Caco-2 (cell line): ENCODE measurements at regions not wholly inside any gene's neighbourhood (a gene's known extent, or its start where the extent isn't known, plus 50 kb on each side); places are given as distances from the start of the nearest gene placed in this dataset.

Source experiments
- BruUV-seq: library from RNA; stranded (reverse); fragments of 400-500 nt; replicated peaks from 2 replicates; lab custom pipeline; 2021; lab: Mats Ljungman, UMichigan
- CTCF ChIA-PET: fragments of 300-600 bp; sonication (Branson Sonifier 250); formaldehyde crosslinking; loops from one replicate; lab custom pipeline; 2022; ENCODE audit warnings: antibody characterized with exemption; lab: Charles Lee
- POLR2A ChIA-PET: fragments of 300-600 bp; sonication (Branson Sonifier 250); formaldehyde crosslinking; loops from one replicate; lab custom pipeline; 2022; ENCODE audit warnings: antibody characterized with exemption; lab: Charles Lee
- DNase-seq, 2 experiments: peaks; one replicate each; pipeline versions ENCODE4 v3.0.0 to v3.0.0-alpha.2; 2020 to 2022
- H3K27me3 ChIP-seq: replicated peaks from 2 replicates; pipeline ENCODE4 v1.6.0; 2011; ENCODE audit warnings: low read length; ENCODE audit not compliant: control insufficient read depth, insufficient read depth
- H3K36me3 ChIP-seq: 2 replicates; pipeline ENCODE4 v1.5.1; 2011; ENCODE audit warnings: low read length; ENCODE audit not compliant: control insufficient read depth, insufficient read depth
- H3K4me1 ChIP-seq: fragments of 250-450 bp; sonication (Bioruptor Pico); 2 replicates; pipeline ENCODE4 v1.5.1; 2020; ENCODE audit warnings: mild to moderate bottlenecking
- H3K4me3 ChIP-seq: 2 replicates; pipeline ENCODE4 v1.5.1; 2011; ENCODE audit warnings: low read depth, mild to moderate bottlenecking, control low read depth, low read length
- H3K9me3 ChIP-seq: fragments of 250-450 bp; sonication (Bioruptor Pico); 2 replicates; pipeline ENCODE4 v1.5.1; 2020; ENCODE audit warnings: mild to moderate bottlenecking, moderate library complexity
- H3K27ac Mint-ChIP-seq: one replicate; pipeline ENCODE4 v1.8.0; 2022; ENCODE audit warnings: mixed read lengths; ENCODE audit not compliant: unreplicated experiment
- H3K27me3 Mint-ChIP-seq: one replicate; pipeline ENCODE4 v1.8.0; 2022; ENCODE audit warnings: mixed read lengths; ENCODE audit not compliant: insufficient read depth, unreplicated experiment
- H3K36me3 Mint-ChIP-seq: one replicate; pipeline ENCODE4 v1.8.0; 2022; ENCODE audit warnings: mild to moderate bottlenecking, mixed read lengths; ENCODE audit not compliant: insufficient read depth, unreplicated experiment
- H3K4me1 Mint-ChIP-seq: one replicate; pipeline ENCODE4 v1.8.0; 2022; ENCODE audit warnings: low read depth, mixed read lengths; ENCODE audit not compliant: unreplicated experiment
- H3K4me3 Mint-ChIP-seq: one replicate; pipeline ENCODE4 v1.8.0; 2022; ENCODE audit warnings: mild to moderate bottlenecking, moderate library complexity, mixed read lengths; ENCODE audit not compliant: unreplicated experiment
- H3K9me3 Mint-ChIP-seq: one replicate; pipeline ENCODE4 v1.8.0; 2022; ENCODE audit warnings: mixed read lengths; ENCODE audit not compliant: unreplicated experiment
- CTCF ChIP-seq, 2 experiments: fragments of 200-600 bp in 1 of 2; IDR thresholded peaks; 1 replicate in 1 of 2; 2 replicates in 1 of 2; pipeline versions ENCODE4 v1.5.1 to v1.8.0; 2011 to 2022; ENCODE audit warnings: antibody characterized with exemption in 1 of 2, control low read depth in 1 of 2, inconsistent platforms in 1 of 2, low read depth in 1 of 2, low read length in 1 of 2, mild to moderate bottlenecking in 1 of 2, moderate library complexity in 1 of 2; ENCODE audit not compliant: insufficient read depth in 1 of 2, severe bottlenecking in 1 of 2, unreplicated experiment in 1 of 2
- intact Hi-C: fragments of 100-400 bp; cut with micrococcal nuclease; formaldehyde crosslinking; loops from one replicate; pipeline ENCODE4 v1.10.0; 2022; ENCODE audit not compliant: unreplicated experiment

GRCh38 chr2:59151805-59152204 lies 910.7 kb upstream of the FANCL start:
- TF ChIP-seq CTCF (IDR thresholded peaks at IDR 0.05; ENCODE audit: insufficient read depth in 1 of 2, low read depth in 1 of 2, low read length in 1 of 2, severe bottlenecking in 1 of 2, unreplicated experiment in 1 of 2), result no peak
- Histone ChIP-seq H3K4me3 (no peak overlapping the region), H3K9me3 (no peaks in the 10 kb centered on the region), H3K27me3 (no peaks in the 10 kb centered on the region), H3K4me1 (no peaks in the 10 kb centered on the region), H3K36me3 (no peaks in the 10 kb centered on the region)
- H3K4me1 Mint-ChIP-seq, result no peaks in the 10 kb centered on the region
- H3K27ac Mint-ChIP-seq, result no peak overlapping the region
- no peak overlapping the region for H3K4me3 Mint-ChIP-seq
- H3K36me3 Mint-ChIP-seq, result no peaks in the 10 kb centered on the region
- intact Hi-C loops, result no loop called here
- POLR2A ChIA-PET, result no interaction called here
- no TSS peak for BruUV-seq
- H3K27me3 Mint-ChIP-seq, result peaks cover 5% of the 10 kb centered on the region
- CTCF ChIA-PET, result no interaction called here
- H3K9me3 Mint-ChIP-seq, result no peaks in the 10 kb centered on the region
- DNase-seq, result no peak

DNA sequence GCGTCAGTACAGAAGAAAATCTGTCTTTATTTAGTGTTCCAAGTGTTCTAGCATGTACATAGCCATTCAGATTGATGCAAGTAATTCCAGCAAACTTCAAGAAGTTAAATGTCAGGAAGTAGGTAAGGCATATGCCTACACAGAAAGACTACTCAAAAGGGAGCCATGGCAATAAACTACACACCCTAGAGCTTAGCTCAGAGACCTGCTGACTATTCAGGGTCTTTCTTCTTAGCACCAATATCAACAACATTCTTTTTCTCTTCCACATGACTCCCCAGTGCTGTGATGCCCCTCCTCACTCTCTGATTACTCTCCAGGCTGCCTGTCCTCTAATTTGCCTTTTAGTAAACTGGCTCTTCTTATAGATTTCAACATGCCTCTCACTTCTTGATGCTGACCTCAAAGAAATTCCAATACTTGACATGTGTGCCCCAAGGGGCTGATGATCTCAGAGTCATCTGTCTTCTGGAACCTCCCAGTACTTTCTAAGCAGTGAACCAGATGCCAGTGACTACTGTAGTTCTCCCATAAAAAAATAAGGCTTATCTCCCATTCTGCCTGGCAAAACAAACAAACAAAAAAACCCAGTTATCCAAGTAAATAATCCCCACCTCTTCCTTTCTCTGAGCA lies 909.2 kb upstream of the FANCL start:
- Histone ChIP-seq H3K4me1 (no peaks in the 10 kb centered on the region), H3K4me3 (no peak overlapping the region), H3K9me3 (no peaks in the 10 kb centered on the region), H3K36me3 (no peaks in the 10 kb centered on the region), H3K27me3 (no peaks in the 10 kb centered on the region)
- TF ChIP-seq CTCF (IDR thresholded peaks at IDR 0.05; ENCODE audit: insufficient read depth in 1 of 2, low read depth in 1 of 2, low read length in 1 of 2, severe bottlenecking in 1 of 2, unreplicated experiment in 1 of 2), result no peak
- CTCF ChIA-PET, result no interaction called here
- H3K36me3 Mint-ChIP-seq, result no peaks in the 10 kb centered on the region
- H3K4me1 Mint-ChIP-seq, result no peaks in the 10 kb centered on the region
- intact Hi-C loops, result no loop called here
- H3K9me3 Mint-ChIP-seq, result no peaks in the 10 kb centered on the region
- H3K4me3 Mint-ChIP-seq, result no peak overlapping the region
- no peak for DNase-seq
- BruUV-seq, result no TSS peak
- no peak overlapping the region for H3K27ac Mint-ChIP-seq
- POLR2A ChIA-PET, result no interaction called here
- peaks cover 5% of the 10 kb centered on the region for H3K27me3 Mint-ChIP-seq

GRCh38 chr2:59149271-59149670 lies 908.1 kb upstream of the FANCL start:
- TF ChIP-seq CTCF (IDR thresholded peaks at IDR 0.05; ENCODE audit: insufficient read depth in 1 of 2, low read depth in 1 of 2, low read length in 1 of 2, severe bottlenecking in 1 of 2, unreplicated experiment in 1 of 2), result no peak
- ChIA-PET POLR2A (no interaction called here), CTCF (no interaction called here)

More at GRCh38 chr2:59149271-59149670, 908.1 kb upstream of the FANCL start:
- no peaks in the 10 kb centered on the region for H3K36me3 Mint-ChIP-seq
- H3K4me1 Mint-ChIP-seq, result no peaks in the 10 kb centered on the region
- no peaks in the 10 kb centered on the region for H3K4me1 ChIP-seq
- DNase-seq, result no peak
- no peak overlapping the region for H3K4me3 ChIP-seq
- H3K27ac Mint-ChIP-seq, result no peak overlapping the region
- BruUV-seq, result no TSS peak
- no peaks in the 10 kb centered on the region for H3K36me3 ChIP-seq
- no peaks in the 10 kb centered on the region for H3K9me3 Mint-ChIP-seq
- peaks cover 5% of the 10 kb centered on the region for H3K27me3 Mint-ChIP-seq
- H3K27me3 ChIP-seq, result no peaks in the 10 kb centered on the region
- intact Hi-C loops, result no loop called here
- no peaks in the 10 kb centered on the region for H3K9me3 ChIP-seq
- H3K4me3 Mint-ChIP-seq, result no peak overlapping the region
